VCaP (cell line): ENCODE measurements at regions not wholly inside any gene's neighbourhood (a gene's known extent, or its start where the extent isn't known, plus 50 kb on each side); places are given as distances from the start of the nearest gene placed in this dataset.

Experiments
- H3K27ac ChIP-seq: fragments of 450-650 bp; 2 replicates; pipeline ENCODE4 v1.5.1; 2017
- TF ChIP-seq, protein P1 (sequence below): fragments of 450-650 bp; conservative IDR thresholded peaks from 2 replicates; pipeline ENCODE4 v1.5.1; 2017; ENCODE audit warnings: mild to moderate bottlenecking, moderate library complexity

- TF ChIP-seq, protein P1, sequence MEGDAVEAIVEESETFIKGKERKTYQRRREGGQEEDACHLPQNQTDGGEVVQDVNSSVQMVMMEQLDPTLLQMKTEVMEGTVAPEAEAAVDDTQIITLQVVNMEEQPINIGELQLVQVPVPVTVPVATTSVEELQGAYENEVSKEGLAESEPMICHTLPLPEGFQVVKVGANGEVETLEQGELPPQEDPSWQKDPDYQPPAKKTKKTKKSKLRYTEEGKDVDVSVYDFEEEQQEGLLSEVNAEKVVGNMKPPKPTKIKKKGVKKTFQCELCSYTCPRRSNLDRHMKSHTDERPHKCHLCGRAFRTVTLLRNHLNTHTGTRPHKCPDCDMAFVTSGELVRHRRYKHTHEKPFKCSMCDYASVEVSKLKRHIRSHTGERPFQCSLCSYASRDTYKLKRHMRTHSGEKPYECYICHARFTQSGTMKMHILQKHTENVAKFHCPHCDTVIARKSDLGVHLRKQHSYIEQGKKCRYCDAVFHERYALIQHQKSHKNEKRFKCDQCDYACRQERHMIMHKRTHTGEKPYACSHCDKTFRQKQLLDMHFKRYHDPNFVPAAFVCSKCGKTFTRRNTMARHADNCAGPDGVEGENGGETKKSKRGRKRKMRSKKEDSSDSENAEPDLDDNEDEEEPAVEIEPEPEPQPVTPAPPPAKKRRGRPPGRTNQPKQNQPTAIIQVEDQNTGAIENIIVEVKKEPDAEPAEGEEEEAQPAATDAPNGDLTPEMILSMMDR = no peak
Observed at GRCh38 chr12:13343375-13343774, 146.8 kb downstream of the EMP1 start.

DNA sequence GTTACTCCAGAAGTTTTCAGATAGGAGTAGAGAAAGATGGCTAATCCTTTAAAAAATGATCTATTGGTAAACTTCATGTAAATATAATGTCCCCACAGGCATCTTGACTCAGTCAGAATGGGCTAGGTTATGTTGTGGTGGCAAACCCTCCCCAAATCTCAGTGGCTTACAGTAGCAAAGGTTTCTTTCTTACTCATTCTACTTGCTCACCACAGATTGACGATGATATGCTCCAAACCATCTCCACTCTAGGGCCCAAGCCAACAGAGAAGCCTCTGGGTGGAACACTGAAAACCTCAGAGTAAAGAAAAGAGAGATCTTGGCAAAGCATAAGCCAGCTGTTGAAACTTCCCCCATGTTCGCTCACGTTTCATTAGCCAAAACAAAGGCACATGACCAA is 146.4 kb downstream of the EMP1 start:
- TF ChIP-seq, protein P1 = no peak
- H3K27ac ChIP-seq = no peak overlapping the region

More at GRCh38 chr12:13343375-13343774, 146.8 kb downstream of the EMP1 start:
- no peak overlapping the region for H3K27ac ChIP-seq

DNA sequence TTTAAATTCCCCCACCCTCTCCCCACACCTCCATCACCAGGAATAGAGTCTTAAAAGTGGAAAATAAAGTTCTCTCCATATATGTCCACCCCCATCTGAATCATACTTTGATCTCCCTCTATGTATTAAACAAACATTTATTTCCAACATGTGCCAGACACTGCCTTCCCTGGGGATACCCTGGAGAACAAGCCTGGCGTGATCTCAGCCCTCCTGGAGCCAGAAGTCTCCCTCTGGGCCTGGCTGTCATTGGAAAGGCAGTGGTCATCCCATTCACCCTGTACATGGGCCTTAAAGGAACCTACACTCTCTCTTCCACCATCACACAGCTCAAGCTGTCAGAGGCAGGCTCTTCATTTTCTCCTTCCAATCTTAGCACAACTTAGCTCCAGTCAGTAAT is 143.6 kb downstream of the EMP1 start:
- TF ChIP-seq, protein P1 = no peak
- H3K27ac ChIP-seq = no peak overlapping the region

GRCh38 chr12:13339538-13339937 is 143.0 kb downstream of the EMP1 start:
- TF ChIP-seq, protein P1 = no peak
- no peak overlapping the region for H3K27ac ChIP-seq

DNA sequence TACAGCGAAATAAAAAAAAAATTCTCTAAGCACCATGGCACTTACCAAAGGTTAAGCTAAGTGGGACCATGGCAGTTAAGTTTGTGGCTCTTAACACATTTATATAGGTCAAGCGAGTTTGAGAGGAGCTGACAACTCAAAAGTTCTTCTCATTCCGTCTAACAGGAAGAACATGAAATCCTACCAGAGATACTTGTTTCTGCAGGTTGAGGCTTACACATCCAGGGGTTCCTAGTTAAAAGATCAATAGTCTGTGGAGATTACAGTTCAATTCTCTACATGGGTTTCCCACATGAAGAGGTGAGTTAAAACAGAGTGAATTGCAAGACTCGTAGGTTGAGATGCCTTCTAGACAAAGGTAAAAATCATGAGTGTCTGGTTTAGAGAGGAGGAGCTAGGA is 142.6 kb downstream of the EMP1 start:
- TF ChIP-seq, protein P1 = no peak
- H3K27ac ChIP-seq = no peak overlapping the region

DNA sequence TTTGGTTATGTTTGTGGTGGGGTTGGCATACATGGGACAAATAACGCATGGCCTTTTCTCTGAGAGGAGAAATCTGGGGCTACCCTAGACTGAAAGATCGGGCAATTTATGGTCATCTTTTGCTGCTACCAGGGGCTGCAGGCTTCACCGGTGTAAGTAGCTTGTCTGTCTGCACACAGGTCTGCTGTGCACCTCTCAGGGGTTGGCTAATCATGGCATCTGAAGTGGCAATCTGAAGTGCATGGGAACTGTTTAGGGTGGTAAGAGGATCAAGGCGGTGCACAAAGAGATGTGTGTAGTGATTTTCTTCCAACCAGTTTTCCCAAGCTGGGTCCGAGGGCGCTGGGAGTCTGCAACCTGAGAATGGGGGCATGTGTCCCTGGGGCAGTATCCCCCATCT is 141.3 kb downstream of the EMP1 start:
- H3K27ac ChIP-seq = no peak overlapping the region
- TF ChIP-seq, protein P1 = no peak

- TF ChIP-seq, protein P1 = no peak
- H3K27ac ChIP-seq = no peak overlapping the region
Observed at GRCh38 chr12:13336216-13336615, 139.7 kb downstream of the EMP1 start.

GRCh38 chr12:13328535-13328934 is 132.0 kb downstream of the EMP1 start:
- H3K27ac ChIP-seq = no peak overlapping the region
- TF ChIP-seq, protein P1 = no peak
